ENCODE measurements at regions not wholly inside any gene's neighbourhood (a gene's known extent, or its start where the extent isn't known, plus 50 kb on each side); places are given as distances from the start of the nearest gene placed in this dataset.

GRCh38 chr10:44282626-44283300 is 102.1 kb downstream of the CXCL12 start:
- no peak overlapping the region for H3K4me3 ChIP-seq
- H3K4me1 ChIP-seq: peaks cover 0 to 9% (median 5%) of the 10 kb centered on the region in 4 donors
- no peak for TF ChIP-seq EP300 (IDR thresholded peaks at IDR 0.05)
- no peak for TF ChIP-seq POLR2A (IDR thresholded peaks at IDR 0.05; ENCODE audit: low read depth)
- TF ChIP-seq POLR2AphosphoS5 (IDR thresholded peaks at IDR 0.05): no peak
- no peak for TF ChIP-seq CTCF (IDR thresholded peaks at IDR 0.05)
- H3K9me3 ChIP-seq: no peaks in the 10 kb centered on the region
- 84% methylated on average over 5 of the region's 5 CpGs for WGBS
- H3K27ac ChIP-seq (replicated peaks in 1 of 4): no peak overlapping the region
- no peak for DNase-seq (ENCODE audit: extremely low spot score)
- no peaks in the 10 kb centered on the region for H3K27me3 ChIP-seq
- no peaks in the 10 kb centered on the region for H3K36me3 ChIP-seq
- intact Hi-C loops (cut with DNase I): no loop called here

GRCh38 chr10:44281662-44282061 is 103.2 kb downstream of the CXCL12 start:
- intact Hi-C loops (cut with DNase I): no loop called here
- WGBS: 100% methylated on average over 5 of the region's 5 CpGs

GRCh38 chr10:44281089-44281613 is 103.7 kb downstream of the CXCL12 start:
- no peak overlapping the region for H3K4me3 ChIP-seq
- TF ChIP-seq POLR2AphosphoS5 (IDR thresholded peaks at IDR 0.05): no peak
- H3K4me1 ChIP-seq: peaks cover 0 to 9% (median 0%) of the 10 kb centered on the region in 4 donors
- intact Hi-C loops (cut with DNase I): no loop called here
- H3K36me3 ChIP-seq: no peaks in the 10 kb centered on the region
- DNase-seq (ENCODE audit: extremely low spot score): no peak
- WGBS: 62% methylated on average over 12 of the region's 12 CpGs
- peak overlapping the region; percentile 8 to 61 (median 38) for H3K27ac ChIP-seq (replicated peaks in 1 of 4)
- no peaks in the 10 kb centered on the region for H3K27me3 ChIP-seq
- no peaks in the 10 kb centered on the region for H3K9me3 ChIP-seq

More at GRCh38 chr10:44281662-44282061, 103.2 kb downstream of the CXCL12 start:
- Histone ChIP-seq H3K9me3 (no peaks in the 10 kb centered on the region), H3K27me3 (no peaks in the 10 kb centered on the region), H3K4me3 (no peak overlapping the region), H3K36me3 (no peaks in the 10 kb centered on the region), H3K4me1 (peaks cover 0 to 9% (median 0%) of the 10 kb centered on the region in 4 donors), H3K27ac (replicated peaks in 1 of 4) (peak overlapping the region; percentile 8 to 61 (median 38))
- TF ChIP-seq POLR2AphosphoS5 (IDR thresholded peaks at IDR 0.05) (no peak), CTCF (IDR thresholded peaks at IDR 0.05) (no peak), POLR2A (IDR thresholded peaks at IDR 0.05; ENCODE audit: low read depth) (no peak), EP300 (IDR thresholded peaks at IDR 0.05) (no peak)
- no peak for DNase-seq (ENCODE audit: extremely low spot score)

- Histone ChIP-seq H3K36me3 (no peaks in the 10 kb centered on the region), H3K27ac (replicated peaks in 1 of 4) (peak overlapping the region; percentile 8 to 61 (median 38)), H3K4me1 (peaks cover 0 to 9% (median 0%) of the 10 kb centered on the region in 4 donors), H3K9me3 (no peaks in the 10 kb centered on the region), H3K4me3 (no peak overlapping the region), H3K27me3 (no peaks in the 10 kb centered on the region)
- intact Hi-C loops (cut with DNase I): no loop called here
- TF ChIP-seq CTCF (IDR thresholded peaks at IDR 0.05) (no peak), POLR2AphosphoS5 (IDR thresholded peaks at IDR 0.05) (no peak), POLR2A (IDR thresholded peaks at IDR 0.05; ENCODE audit: low read depth) (no peak), EP300 (IDR thresholded peaks at IDR 0.05) (no peak)
- DNase-seq (ENCODE audit: extremely low spot score): no peak
- WGBS: 79% methylated on average over 5 of the region's 5 CpGs
Observed at GRCh38 chr10:44280226-44281014, 104.5 kb downstream of the CXCL12 start.

GRCh38 chr10:44279426-44280126 is 105.3 kb downstream of the CXCL12 start:
- Histone ChIP-seq H3K4me1 (peaks cover 0 to 9% (median 0%) of the 10 kb centered on the region in 4 donors), H3K36me3 (no peaks in the 10 kb centered on the region), H3K27ac (replicated peaks in 1 of 4) (no peak overlapping the region), H3K9me3 (no peaks in the 10 kb centered on the region), H3K27me3 (no peaks in the 10 kb centered on the region), H3K4me3 (no peak overlapping the region)
- WGBS: 90% methylated on average over 7 of the region's 7 CpGs
- intact Hi-C loops (cut with DNase I): no loop called here
- TF ChIP-seq CTCF (IDR thresholded peaks at IDR 0.05) (no peak), EP300 (IDR thresholded peaks at IDR 0.05) (no peak), POLR2AphosphoS5 (IDR thresholded peaks at IDR 0.05) (no peak), POLR2A (IDR thresholded peaks at IDR 0.05; ENCODE audit: low read depth) (no peak)
- DNase-seq (ENCODE audit: extremely low spot score): no peak
